ENCODE measurements at regions not wholly inside any gene's neighbourhood (a gene's known extent, or its start where the extent isn't known, plus 50 kb on each side); places are given as distances from the start of the nearest gene placed in this dataset.

- Mint-ChIP-seq H3K9me3 (no peaks in the 10 kb centered on the region), H3K4me1 (no peaks in the 10 kb centered on the region)
Measured at GRCh38 chr12:53887006-53887405, 51.6 kb upstream of the HOXC13 start.

DNA sequence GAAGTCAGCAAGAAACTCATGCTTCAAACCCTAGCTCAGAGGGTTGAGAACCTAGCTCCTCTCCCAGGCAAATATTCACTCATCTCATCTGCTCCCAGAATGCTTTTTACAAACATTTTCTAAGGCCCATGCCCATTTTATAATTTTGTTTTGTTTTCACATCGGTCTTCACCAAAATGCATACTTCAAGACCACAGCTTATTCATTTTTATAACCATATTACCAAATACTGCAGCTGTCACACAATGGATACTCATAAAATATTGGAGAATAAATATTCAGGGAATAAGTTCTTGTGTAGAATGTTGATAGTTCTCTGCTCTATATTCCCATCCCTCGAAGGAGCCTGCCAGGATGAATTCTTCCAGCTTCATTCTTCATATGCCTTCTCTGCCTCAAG is 50.8 kb upstream of the HOXC13 start:
- TF ChIP-seq, protein P1, sequence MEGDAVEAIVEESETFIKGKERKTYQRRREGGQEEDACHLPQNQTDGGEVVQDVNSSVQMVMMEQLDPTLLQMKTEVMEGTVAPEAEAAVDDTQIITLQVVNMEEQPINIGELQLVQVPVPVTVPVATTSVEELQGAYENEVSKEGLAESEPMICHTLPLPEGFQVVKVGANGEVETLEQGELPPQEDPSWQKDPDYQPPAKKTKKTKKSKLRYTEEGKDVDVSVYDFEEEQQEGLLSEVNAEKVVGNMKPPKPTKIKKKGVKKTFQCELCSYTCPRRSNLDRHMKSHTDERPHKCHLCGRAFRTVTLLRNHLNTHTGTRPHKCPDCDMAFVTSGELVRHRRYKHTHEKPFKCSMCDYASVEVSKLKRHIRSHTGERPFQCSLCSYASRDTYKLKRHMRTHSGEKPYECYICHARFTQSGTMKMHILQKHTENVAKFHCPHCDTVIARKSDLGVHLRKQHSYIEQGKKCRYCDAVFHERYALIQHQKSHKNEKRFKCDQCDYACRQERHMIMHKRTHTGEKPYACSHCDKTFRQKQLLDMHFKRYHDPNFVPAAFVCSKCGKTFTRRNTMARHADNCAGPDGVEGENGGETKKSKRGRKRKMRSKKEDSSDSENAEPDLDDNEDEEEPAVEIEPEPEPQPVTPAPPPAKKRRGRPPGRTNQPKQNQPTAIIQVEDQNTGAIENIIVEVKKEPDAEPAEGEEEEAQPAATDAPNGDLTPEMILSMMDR (IDR thresholded peaks at IDR 0.05; ENCODE audit: unreplicated experiment in 3 of 3), result no peak
- peaks cover 89% of the 10 kb centered on the region for H3K27me3 Mint-ChIP-seq (ENCODE audit: low read depth)

More at GRCh38 chr12:53887006-53887405, 51.6 kb upstream of the HOXC13 start:
- no peak overlapping the region for H3K4me3 Mint-ChIP-seq
- H3K27ac Mint-ChIP-seq, result no peak overlapping the region
- peaks cover 84% of the 10 kb centered on the region for H3K27me3 Mint-ChIP-seq (ENCODE audit: low read depth)
- TF ChIP-seq, protein P1 (IDR thresholded peaks at IDR 0.05; ENCODE audit: unreplicated experiment in 3 of 3), result no peak
- no peaks in the 10 kb centered on the region for H3K36me3 Mint-ChIP-seq (ENCODE audit: low read depth)

More for the DNA sequence above, 50.8 kb upstream of the HOXC13 start:
- H3K4me3 Mint-ChIP-seq, result no peak overlapping the region
- H3K27ac Mint-ChIP-seq, result no peak overlapping the region
- no peaks in the 10 kb centered on the region for H3K36me3 Mint-ChIP-seq (ENCODE audit: low read depth)
- H3K4me1 Mint-ChIP-seq, result no peaks in the 10 kb centered on the region
- H3K9me3 Mint-ChIP-seq, result no peaks in the 10 kb centered on the region
